ENCODE measurements at regions not wholly inside any gene's neighbourhood (a gene's known extent, or its start where the extent isn't known, plus 50 kb on each side); places are given as distances from the start of the nearest gene placed in this dataset.

DNA sequence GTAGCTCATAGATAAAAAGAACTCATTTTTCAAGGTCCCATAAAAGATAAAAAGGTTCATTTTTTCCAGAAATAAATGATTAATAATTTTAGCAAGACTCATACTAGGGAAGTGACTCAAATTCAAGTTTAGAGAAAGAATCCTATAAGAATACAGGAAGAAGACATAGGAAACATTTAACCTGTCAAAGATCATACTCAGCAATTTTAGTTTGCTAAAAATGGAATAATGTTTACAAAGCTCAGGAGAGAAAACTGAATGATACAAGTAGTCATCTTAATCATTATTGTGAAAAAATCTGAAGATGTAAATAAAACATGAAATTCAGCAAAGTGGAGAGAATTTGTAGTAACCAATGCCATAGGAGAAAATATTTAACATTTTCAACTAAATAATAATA is 926.6 kb downstream of the TBC1D32 start:
- DNase-seq (ENCODE audit: low spot score) = no peak
- ChIA-PET POLR2A (ENCODE audit: low non-redundant PET) (no interaction called here), CTCF (no interaction called here)
- no peak overlapping the region for H3K27ac ChIP-seq
- TF ChIP-seq CTCF (conservative IDR thresholded peaks at IDR 0.05; ENCODE audit: low read depth) = no peak

DNA sequence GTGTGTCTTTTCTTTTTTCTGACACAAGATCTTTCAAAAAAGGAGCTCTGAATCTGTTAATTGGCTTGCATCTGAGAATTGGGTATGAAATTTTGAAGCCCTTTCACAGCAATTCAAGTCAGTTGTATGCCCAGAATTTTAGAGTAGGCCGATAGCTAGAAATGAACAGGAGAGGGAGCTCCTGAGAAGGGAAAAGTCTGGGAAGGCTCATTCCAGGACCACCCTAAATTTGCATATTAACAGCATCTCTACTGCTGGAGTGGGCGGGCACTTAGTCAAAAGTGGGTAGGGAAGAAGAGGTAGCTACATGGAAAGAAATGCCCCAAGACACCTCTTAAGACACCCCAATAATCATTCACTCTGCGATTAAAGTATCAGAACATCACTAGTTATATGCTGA is 928.3 kb downstream of the TBC1D32 start:
- no peak overlapping the region for H3K27ac ChIP-seq
- CTCF ChIA-PET = no interaction called here
- POLR2A ChIA-PET (ENCODE audit: low non-redundant PET) = no interaction called here
- no peak for DNase-seq (ENCODE audit: low spot score)
- TF ChIP-seq CTCF (conservative IDR thresholded peaks at IDR 0.05; ENCODE audit: low read depth) = no peak

DNA sequence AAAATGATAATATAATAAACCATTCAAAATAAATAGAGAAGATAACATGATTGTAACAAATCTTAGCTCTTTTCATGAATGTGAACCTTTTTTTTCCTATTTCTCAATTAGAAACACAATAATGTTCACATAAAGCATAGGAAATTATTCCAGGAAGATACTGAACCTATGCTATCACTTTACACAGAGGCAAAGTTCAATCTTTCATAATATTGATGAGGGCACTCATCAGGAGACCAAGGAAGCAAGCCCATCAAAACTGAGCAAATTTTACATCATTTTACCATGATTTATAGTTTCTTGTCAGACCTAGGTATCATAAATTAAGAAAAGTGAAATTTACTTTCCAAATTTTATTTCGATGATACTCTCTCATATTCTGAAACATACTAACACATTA is 938.5 kb downstream of the TBC1D32 start:
- POLR2A ChIA-PET (ENCODE audit: low non-redundant PET) = no interaction called here
- CTCF ChIA-PET = no interaction called here
- TF ChIP-seq CTCF (conservative IDR thresholded peaks at IDR 0.05; ENCODE audit: low read depth) = no peak
- no peak overlapping the region for H3K27ac ChIP-seq
- no peak for DNase-seq (ENCODE audit: low spot score)

DNA sequence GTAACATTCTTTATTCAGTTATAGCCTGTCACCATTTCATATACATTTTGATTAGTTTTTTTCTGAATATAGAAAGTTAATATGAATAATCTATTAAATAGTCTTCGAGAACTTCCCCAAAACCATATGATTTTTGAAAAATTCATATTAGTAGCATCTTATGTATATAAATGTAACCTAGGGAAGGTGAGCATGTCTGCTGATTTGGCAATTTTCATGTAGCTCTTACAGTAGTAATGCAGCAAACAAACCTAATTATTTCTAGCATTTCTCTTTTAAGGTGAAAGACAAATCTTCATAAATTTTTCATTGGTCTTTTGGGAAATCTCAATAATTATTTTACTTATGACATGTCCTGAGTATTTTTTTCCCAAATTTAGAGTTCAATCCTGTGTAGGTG is 939.0 kb downstream of the TBC1D32 start:
- TF ChIP-seq CTCF (conservative IDR thresholded peaks at IDR 0.05; ENCODE audit: low read depth) = no peak
- no peak for DNase-seq (ENCODE audit: low spot score)
- H3K27ac ChIP-seq = no peak overlapping the region
- ChIA-PET CTCF (no interaction called here), POLR2A (ENCODE audit: low non-redundant PET) (no interaction called here)

- no peak for DNase-seq (ENCODE audit: low spot score)
- CTCF ChIA-PET = no interaction called here
- TF ChIP-seq CTCF (conservative IDR thresholded peaks at IDR 0.05; ENCODE audit: low read depth) = no peak
- no peak overlapping the region for H3K27ac ChIP-seq
- POLR2A ChIA-PET (ENCODE audit: low non-redundant PET) = no interaction called here
These were observed 941.3 kb downstream of the TBC1D32 start for GRCh38 chr6:120392941-120393340.

DNA sequence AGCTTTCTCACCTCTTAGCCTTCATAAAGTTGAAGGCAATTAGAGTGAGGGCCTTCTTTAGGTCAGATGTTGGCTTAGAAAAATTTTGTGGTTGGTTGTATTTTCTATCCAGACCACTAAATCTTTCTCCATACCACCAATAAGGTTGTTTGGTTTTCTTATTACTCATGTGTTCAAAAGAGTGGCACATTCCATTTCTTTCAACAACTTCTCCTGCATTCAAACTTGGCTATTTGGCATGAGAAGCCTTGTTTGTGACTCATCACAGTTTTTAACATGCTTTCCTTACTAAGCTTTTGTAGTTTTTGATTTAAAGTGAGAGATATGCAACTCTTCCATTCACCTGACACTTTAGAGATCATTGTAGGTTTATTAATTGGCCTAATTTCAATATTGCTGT is 949.6 kb downstream of the TBC1D32 start:
- TF ChIP-seq CTCF (conservative IDR thresholded peaks at IDR 0.05; ENCODE audit: low read depth) = no peak
- ChIA-PET CTCF (no interaction called here), POLR2A (ENCODE audit: low non-redundant PET) (no interaction called here)
- no peak overlapping the region for H3K27ac ChIP-seq
- no peak for DNase-seq (ENCODE audit: low spot score)

DNA sequence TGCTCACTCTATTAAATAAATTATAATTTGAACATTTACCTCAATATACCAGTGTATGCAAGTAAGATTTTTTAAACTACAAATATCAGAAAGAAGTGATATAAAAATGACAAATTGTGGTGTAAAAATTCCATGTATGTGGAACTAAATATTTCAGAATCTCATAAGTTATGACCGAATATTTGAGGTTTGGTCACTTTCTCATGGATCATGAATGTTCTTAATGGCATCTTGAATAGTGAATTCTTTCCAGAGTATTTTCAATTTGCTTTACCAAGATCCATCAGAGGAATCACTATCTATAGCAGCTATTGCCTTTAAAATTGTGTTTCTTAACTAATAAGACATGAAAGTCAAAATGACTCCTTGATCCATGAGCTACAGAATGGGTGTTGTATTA is 950.6 kb downstream of the TBC1D32 start:
- no peak overlapping the region for H3K27ac ChIP-seq
- ChIA-PET CTCF (interaction anchor here (0.6 kb wide), 1 partner anchor 16 kb away, joined by 5 read pairs; no protein-coding TSS in a partner anchor), POLR2A (ENCODE audit: low non-redundant PET) (no interaction called here)
- TF ChIP-seq CTCF (conservative IDR thresholded peaks at IDR 0.05; ENCODE audit: low read depth) = no peak
- no peak for DNase-seq (ENCODE audit: low spot score)
